Suprapubic skin (tissue), 4 donors: ENCODE measurements at regions not wholly inside any gene's neighbourhood (a gene's known extent, or its start where the extent isn't known, plus 50 kb on each side); places are given as distances from the start of the nearest gene placed in this dataset.

Experiments
- CTCF ChIP-seq, 2 donors: fragments of 200-600 bp in 1 of 2; fragments of 450-650 bp in 1 of 2; sonication (generic) in 1 of 2; IDR thresholded peaks; one replicate each; pipeline ENCODE4 v1.5.1; 2016 to 2019; ENCODE audit warnings: antibody characterized with exemption in 2 of 2, mild to moderate bottlenecking in 1 of 2, moderate library complexity in 1 of 2
- POLR2A ChIP-seq, 2 donors: fragments of 450-650 bp; IDR thresholded peaks; one replicate each; pipeline ENCODE4 v1.6.1; 2017; ENCODE audit warnings: antibody characterized with exemption in 2 of 2, mild to moderate bottlenecking in 2 of 2, moderate library complexity in 2 of 2
- POLR2AphosphoS5 ChIP-seq, 3 donors: sonication (generic); formaldehyde crosslinking; IDR thresholded peaks; one replicate each; pipeline ENCODE4 v1.6.1; 2017; ENCODE audit warnings: antibody characterized with exemption in 3 of 3

GRCh38 chr9:29981013-29981412 is 2403.4 kb upstream of the ACO1 start:
- TF ChIP-seq CTCF (IDR thresholded peaks at IDR 0.05): no peak
- no peak for TF ChIP-seq POLR2A (IDR thresholded peaks at IDR 0.05)
- TF ChIP-seq POLR2AphosphoS5 (IDR thresholded peaks at IDR 0.05): no peak
